Esophagus (tissue), 2 donors: ENCODE measurements at regions not wholly inside any gene's neighbourhood (a gene's known extent, or its start where the extent isn't known, plus 50 kb on each side); places are given as distances from the start of the nearest gene placed in this dataset.

Experiments used
- H3K27ac ChIP-seq, 2 donors: one replicate each; pipeline ENCODE4 v1.5.1; 2013; ENCODE audit warnings: low read depth in 2 of 2, mild to moderate bottlenecking in 2 of 2, inconsistent platforms in 1 of 2, low read length in 1 of 2, moderate library complexity in 1 of 2
- H3K27me3 ChIP-seq, 2 donors: one replicate each; pipeline ENCODE4 v1.6.1; 2013; ENCODE audit warnings: low read length in 2 of 2, control low read depth in 1 of 2, mild to moderate bottlenecking in 1 of 2; ENCODE audit not compliant: insufficient read depth in 2 of 2, control insufficient read depth in 1 of 2
- H3K36me3 ChIP-seq, 2 donors: one replicate each; pipeline ENCODE4 v1.6.1; 2013; ENCODE audit warnings: low read length in 1 of 2; ENCODE audit not compliant: control insufficient read depth in 2 of 2, insufficient read depth in 2 of 2
- H3K4me1 ChIP-seq, 2 donors: one replicate each; pipeline ENCODE4 v1.6.1; 2013; ENCODE audit warnings: low read length in 1 of 2; ENCODE audit not compliant: control insufficient read depth in 2 of 2, insufficient read depth in 2 of 2
- H3K4me3 ChIP-seq, 2 donors: one replicate each; pipeline ENCODE4 v1.5.1; 2013; ENCODE audit warnings: low read length in 2 of 2, mild to moderate bottlenecking in 2 of 2, low read depth in 1 of 2, moderate library complexity in 1 of 2
- H3K9me3 ChIP-seq, 2 donors: one replicate each; pipeline ENCODE4 v1.6.1; 2013; ENCODE audit warnings: mild to moderate bottlenecking in 2 of 2, low read depth in 1 of 2, low read length in 1 of 2, moderate library complexity in 1 of 2; ENCODE audit not compliant: control insufficient read depth in 2 of 2, insufficient read depth in 1 of 2
- WGBS, 2 donors: extraction: QIAGEN DNeasy Blood & Tissue Kit; methylation state at CpG; one replicate each; pipeline ENCODE4 v1.1.7; 2013; 5-methylcytosine and 5-hydroxymethylcytosine counted together
- donor health status: healthy with polysubstance abuse.
- donor health status: Bipolar disorder and iron deficiency.

DNA sequence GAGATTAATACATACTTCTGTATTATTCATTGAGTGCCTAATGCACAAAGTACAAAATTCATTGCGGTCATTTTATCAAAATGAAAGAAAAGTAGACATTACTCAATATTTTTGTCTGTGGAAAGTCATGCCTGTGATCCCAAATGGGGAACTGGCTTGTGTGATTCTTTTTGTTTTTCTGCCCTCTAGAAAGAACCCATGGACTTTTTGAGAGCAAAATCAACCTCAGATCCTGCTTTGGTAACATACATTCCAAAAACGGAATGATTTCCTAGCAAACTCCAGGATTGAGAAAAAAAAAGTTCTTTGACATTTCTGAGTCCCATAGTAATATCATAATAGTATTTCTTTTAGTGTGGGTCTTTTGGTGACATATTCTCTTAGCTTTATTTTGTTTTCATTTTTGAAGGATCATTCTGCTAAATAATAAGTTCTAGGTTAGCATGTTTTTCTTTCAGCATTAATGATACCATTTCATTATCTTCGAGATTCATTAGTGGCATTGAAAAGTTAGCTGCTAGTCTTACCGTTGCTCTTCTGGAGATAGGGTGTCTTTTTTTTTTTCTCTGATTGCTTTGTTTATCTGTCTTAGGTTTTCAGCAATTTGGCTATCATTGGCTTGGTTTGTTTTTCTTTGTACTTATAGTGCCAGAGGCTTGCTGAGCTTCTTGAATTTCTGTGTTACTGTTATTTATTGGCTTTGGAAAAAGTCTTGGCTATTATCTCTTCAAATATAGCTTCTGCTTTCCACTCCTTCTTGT is 102.4 kb upstream of the CSNK1A1L start:
- WGBS, 2 donors: 65 to 68% methylated on average over 4 of the region's 4 CpGs
- H3K9me3 ChIP-seq: no peaks in the 10 kb centered on the region
- no peaks in the 10 kb centered on the region for H3K36me3 ChIP-seq
- no peak overlapping the region for H3K4me3 ChIP-seq
- no peaks in the 10 kb centered on the region for H3K4me1 ChIP-seq
- no peaks in the 10 kb centered on the region for H3K27me3 ChIP-seq
- H3K27ac ChIP-seq: no peak overlapping the region

DNA sequence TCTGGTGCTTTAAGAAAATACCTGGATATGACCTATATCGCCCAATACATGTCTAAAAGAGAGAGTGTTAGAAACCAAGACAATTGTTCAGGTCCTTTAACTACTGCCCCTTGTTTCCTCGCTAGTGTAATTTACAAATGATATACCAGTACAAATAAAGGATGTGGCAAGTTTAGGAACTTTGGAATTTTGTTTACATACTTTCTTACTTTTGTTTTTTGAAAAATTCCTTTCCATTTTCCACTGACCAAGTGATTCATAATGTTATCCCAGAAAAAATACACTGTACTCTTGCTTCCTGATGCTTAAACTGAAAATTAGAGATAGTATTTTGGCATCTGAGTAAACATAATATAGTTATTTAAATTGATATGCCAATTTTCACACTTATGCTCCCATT is 96.8 kb upstream of the CSNK1A1L start:
- Histone ChIP-seq H3K36me3 (no peaks in the 10 kb centered on the region), H3K4me3 (no peak overlapping the region), H3K27ac (no peak overlapping the region), H3K9me3 (peaks cover 3% of the 10 kb centered on the region in 2 donors), H3K4me1 (no peaks in the 10 kb centered on the region), H3K27me3 (no peaks in the 10 kb centered on the region)
- 74 to 83% methylated on average over 2 of the region's 2 CpGs for WGBS, 2 donors

DNA sequence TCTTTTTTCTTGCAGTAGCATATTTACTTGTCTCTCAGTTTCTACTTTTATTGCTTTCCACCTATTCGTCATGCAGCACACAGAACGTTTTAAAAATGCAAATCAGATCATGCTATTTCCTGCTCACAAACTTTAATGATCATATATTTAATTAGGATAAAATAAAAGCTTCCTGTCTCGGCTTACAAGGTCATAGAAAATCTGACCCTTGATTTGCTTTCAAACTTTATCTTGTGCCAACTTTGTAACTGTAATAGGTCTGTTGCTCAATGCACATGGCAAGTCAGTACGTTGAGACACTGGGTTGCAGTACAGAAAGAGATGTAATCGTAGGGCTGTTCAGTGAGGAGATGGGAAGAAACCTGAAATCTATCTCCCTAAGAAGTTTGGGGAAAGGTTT is 95.6 kb upstream of the CSNK1A1L start:
- no peaks in the 10 kb centered on the region for H3K4me1 ChIP-seq
- no peak overlapping the region for H3K27ac ChIP-seq
- no peak overlapping the region for H3K4me3 ChIP-seq
- no peaks in the 10 kb centered on the region for H3K36me3 ChIP-seq
- WGBS, 2 donors: 64 to 69% methylated on average over 5 of the region's 5 CpGs
- peaks cover 3% of the 10 kb centered on the region in 2 donors for H3K9me3 ChIP-seq
- no peaks in the 10 kb centered on the region for H3K27me3 ChIP-seq

DNA sequence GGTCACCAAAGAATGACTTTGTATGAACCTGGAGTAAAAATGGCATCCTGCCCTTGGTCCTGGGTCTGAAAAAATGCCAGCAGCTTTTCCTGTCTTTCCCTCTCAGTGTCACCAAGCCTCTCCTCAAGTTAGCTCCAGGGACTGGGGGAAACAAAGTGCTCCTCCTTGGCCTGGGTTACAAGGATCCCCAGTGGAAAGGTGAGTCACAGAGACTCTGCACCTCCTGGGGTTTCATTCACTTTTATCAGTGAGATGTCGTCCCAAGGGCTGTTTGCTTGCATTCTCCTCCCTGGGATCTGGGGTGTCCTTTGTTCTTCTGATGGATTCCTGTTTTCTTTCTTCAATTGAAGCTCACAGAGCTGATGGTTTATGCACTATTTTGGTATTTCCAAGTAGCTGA is 93.2 kb upstream of the CSNK1A1L start:
- H3K27ac ChIP-seq: no peak overlapping the region
- H3K9me3 ChIP-seq: peaks cover 3% of the 10 kb centered on the region in 2 donors
- H3K4me3 ChIP-seq: no peak overlapping the region
- H3K36me3 ChIP-seq: no peaks in the 10 kb centered on the region
- WGBS, 2 donors: 53 to 54% methylated on average over 1 of the region's 1 CpG
- no peaks in the 10 kb centered on the region for H3K4me1 ChIP-seq
- H3K27me3 ChIP-seq: no peaks in the 10 kb centered on the region

DNA sequence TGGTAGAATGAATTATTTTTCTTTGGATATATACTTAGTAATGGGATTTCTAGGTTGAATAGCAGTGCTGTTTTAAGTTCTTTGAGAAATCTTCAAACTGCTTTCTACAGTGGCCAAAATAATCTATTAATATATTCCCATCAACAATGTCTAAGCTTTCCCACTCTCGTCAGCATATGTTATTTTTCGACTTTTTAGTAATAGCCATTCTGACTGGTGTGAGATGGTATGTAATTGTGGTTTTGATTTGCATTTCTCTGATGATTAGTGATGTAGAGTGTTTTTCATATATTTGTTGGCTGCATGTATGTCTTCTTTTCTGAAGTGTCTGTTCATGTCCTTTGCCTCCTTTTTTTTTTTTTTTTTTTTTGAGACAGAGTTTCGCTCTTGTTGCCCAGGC is 90.2 kb upstream of the CSNK1A1L start:
- 88 to 89% methylated on average over 3 of the region's 3 CpGs for WGBS, 2 donors
- H3K36me3 ChIP-seq: no peaks in the 10 kb centered on the region
- no peak overlapping the region for H3K4me3 ChIP-seq
- no peaks in the 10 kb centered on the region for H3K4me1 ChIP-seq
- no peak overlapping the region for H3K27ac ChIP-seq
- no peaks in the 10 kb centered on the region for H3K27me3 ChIP-seq
- peaks cover 3% of the 10 kb centered on the region in 2 donors for H3K9me3 ChIP-seq

DNA sequence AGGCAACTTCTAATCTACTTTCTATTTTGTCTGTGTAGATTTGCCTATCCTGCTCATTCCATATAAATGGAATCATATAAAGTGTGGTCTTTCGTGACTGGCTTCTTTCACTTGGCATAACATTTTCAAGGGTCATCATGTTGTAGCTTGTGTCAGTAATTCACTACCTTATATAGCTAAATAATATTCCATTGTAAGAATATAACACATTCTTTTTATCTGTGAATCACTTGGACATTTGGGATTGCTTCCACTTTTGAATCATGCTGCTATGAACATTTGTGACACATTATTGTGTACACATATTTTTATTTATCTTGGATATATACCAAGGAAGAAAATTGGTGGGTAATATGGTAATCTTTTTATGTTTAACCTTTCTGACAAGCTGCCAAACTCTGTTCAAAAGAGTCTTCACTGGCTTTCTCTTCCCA is 89.0 kb upstream of the CSNK1A1L start:
- no peak overlapping the region for H3K27ac ChIP-seq
- H3K4me3 ChIP-seq: no peak overlapping the region
- WGBS, 2 donors: 30 to 42% methylated on average over 1 of the region's 1 CpG
- H3K9me3 ChIP-seq: peaks cover 3% of the 10 kb centered on the region in 2 donors
- no peaks in the 10 kb centered on the region for H3K4me1 ChIP-seq
- no peaks in the 10 kb centered on the region for H3K36me3 ChIP-seq
- H3K27me3 ChIP-seq: no peaks in the 10 kb centered on the region

DNA sequence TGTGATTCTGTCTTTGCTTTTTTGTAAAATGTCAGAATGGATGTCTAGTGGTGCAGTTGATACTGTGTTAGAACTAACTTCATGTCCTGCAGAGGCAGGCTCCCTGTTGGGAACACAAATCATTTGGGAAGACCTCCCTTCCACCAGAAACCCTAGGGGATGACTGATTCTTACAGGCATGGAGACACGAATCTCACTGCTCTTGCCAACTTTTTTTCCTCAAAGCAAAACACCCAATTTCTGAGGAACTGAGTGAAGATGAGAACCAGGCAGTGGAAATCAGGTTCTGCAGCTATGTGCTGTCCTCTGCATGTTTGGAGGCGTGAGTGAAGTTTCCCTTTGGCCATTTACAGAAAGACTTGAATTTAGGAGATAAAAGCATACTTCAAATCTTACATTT is 87.5 kb upstream of the CSNK1A1L start:
- peaks cover 3% of the 10 kb centered on the region in 2 donors for H3K9me3 ChIP-seq
- 33 to 49% methylated on average over 2 of the region's 2 CpGs for WGBS, 2 donors
- H3K4me1 ChIP-seq: no peaks in the 10 kb centered on the region
- no peak overlapping the region for H3K27ac ChIP-seq
- no peak overlapping the region for H3K4me3 ChIP-seq
- no peaks in the 10 kb centered on the region for H3K36me3 ChIP-seq
- H3K27me3 ChIP-seq: no peaks in the 10 kb centered on the region

DNA sequence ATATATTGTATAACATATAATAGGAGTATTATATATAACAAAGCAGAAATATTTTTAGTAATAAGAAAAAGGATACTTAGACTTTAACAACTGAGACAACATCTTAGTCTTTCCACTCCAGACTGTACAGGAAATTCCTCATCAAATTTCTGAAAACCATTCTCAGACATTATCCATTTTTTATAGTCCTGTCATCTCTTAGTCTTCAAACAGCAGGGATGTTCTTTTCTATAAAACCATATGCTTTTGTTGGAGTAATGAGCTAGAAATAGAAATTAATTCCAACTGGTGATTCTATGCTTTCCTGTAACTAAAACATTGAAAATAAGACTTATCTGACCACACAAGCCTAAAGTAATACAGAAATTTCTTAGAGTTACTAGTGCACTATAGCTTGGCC is 82.2 kb upstream of the CSNK1A1L start:
- no peak overlapping the region for H3K4me3 ChIP-seq
- H3K27me3 ChIP-seq: no peaks in the 10 kb centered on the region
- no peaks in the 10 kb centered on the region for H3K4me1 ChIP-seq

DNA sequence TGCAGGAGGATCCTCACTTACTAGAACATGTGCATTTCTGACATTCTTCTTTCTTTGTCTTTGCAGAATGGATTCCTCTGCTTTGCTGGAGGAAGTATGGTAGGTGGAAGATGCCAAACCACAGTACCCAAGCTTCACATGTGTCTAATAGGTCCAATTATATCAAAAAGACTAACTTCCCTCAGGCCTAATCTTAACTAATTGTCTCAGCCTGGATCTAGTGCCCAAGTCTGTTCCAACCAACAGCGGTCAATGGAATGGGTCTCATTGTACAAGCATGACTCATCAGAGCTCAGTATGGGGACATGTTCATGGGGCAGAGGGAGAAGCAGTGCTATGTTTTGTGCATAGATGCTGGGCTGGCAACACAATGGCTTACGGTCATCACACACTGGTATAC is 81.6 kb upstream of the CSNK1A1L start:
- Histone ChIP-seq H3K27ac (no peak overlapping the region), H3K27me3 (no peaks in the 10 kb centered on the region), H3K4me1 (no peaks in the 10 kb centered on the region), H3K4me3 (no peak overlapping the region), H3K9me3 (no peaks in the 10 kb centered on the region), H3K36me3 (no peaks in the 10 kb centered on the region)
- 82 to 97% methylated on average over 2 of the region's 2 CpGs for WGBS, 2 donors

More for the DNA sequence above, 82.2 kb upstream of the CSNK1A1L start:
- H3K27ac ChIP-seq: no peak overlapping the region
- no peaks in the 10 kb centered on the region for H3K9me3 ChIP-seq
- no peaks in the 10 kb centered on the region for H3K36me3 ChIP-seq

DNA sequence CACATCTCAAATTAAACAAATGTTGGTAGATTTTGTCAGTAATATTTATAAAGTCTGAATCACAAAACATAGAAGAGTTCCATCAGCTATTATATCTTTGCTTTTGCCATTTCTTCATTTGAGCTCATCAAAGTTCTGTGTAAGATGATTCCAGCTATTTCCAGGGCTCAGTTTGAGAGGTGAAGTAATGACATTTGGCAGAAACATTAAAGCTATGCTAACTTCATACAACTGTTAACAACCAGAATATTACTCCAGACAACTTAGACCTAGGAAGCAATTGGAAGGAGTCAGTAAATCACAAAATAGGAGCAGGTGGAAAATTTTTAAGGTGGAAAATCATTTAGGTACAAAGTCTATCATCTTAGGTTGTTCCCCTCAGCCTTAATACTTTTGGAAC is 76.2 kb upstream of the CSNK1A1L start:
- Histone ChIP-seq H3K4me1 (no peaks in the 10 kb centered on the region), H3K27me3 (no peaks in the 10 kb centered on the region), H3K9me3 (no peaks in the 10 kb centered on the region), H3K4me3 (no peak overlapping the region), H3K36me3 (no peaks in the 10 kb centered on the region), H3K27ac (no peak overlapping the region)
